ENCODE measurements at regions not wholly inside any gene's neighbourhood (a gene's known extent, or its start where the extent isn't known, plus 50 kb on each side); places are given as distances from the start of the nearest gene placed in this dataset.

DNA sequence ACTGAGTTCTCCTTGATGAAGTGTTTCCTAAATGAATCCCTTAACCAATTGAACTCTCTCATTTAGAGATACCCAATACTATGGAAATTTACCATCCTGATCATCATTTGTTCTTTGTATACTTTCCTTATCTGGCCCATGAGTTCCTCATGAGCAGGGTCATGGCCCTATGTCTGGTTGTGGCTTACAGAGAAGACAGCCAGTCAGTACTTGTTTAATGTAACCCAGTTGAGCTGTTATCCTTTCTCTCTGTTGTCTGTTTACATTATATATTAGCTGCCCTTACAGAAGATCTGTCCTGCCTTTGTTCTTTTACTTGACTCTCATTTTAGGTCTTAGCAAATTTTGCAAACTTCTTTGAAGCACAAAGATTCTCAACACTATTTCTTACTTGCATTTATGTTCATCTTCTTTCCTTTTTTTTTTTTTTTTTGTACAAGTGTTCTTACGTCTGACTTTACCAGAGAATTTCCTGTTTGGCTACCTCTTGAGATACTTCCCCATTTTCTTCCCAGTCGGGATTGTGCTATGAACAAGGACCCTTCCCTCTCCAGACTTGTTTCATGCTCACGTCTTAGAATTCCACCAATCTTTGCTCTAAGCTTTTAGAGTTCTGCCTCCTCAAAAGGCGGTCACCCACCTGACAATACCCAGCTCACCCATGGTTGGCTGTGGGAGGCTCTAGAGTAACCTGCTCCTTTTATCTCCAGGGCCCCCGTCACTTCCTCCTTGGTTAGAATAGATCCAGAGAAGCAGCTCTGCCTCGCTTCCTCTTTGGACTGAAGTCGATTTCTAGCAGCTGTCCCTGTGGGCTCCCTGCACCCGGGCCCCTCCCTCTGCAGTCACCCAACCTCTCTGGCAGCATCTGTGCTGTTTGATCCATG is 53.6 kb upstream of the RUNX1 start (continued):
- TF ChIP-seq CTCF (IDR thresholded peaks at IDR 0.05), result no peak
- TF ChIP-seq FOSL2 (IDR thresholded peaks at IDR 0.05; ENCODE audit: borderline replicate concordance, low read depth), result no peak

GRCh38 chr21:35100349-35100811 is 51.3 kb upstream of the RUNX1 start:
- DNase-seq, result no peak
- CTCF ChIA-PET, result interaction anchor here (1.3 kb wide), 1 partner anchor 12 kb away, joined by 4 read pairs; no protein-coding TSS in a partner anchor
- POLR2A ChIA-PET, result no interaction called here

DNA sequence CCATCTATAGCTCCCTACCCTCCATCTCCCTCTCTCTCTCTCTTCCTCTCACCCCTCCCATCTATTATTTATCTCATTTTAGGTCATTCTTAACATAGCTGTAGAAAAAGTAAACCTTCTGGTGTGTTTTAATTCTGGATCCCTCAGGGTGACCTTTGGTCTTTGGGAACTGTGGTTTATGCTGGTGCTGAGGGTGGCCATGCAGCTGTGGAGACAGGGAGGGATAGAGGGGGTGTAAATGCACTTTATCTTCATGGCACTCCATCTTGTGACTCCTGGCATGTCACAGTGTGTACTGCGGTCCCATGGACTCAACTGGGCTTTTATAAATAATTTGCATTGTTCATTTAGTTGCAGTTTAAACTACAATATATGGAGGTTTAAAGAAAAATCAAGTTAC is 50.2 kb upstream of the RUNX1 start:
- 87% methylated on average over 1 of the region's 1 CpG for whole genome bisulfite sequencing (ENCODE audit: low lambda C conversion rate)
- TF ChIP-seq MXI1 (IDR thresholded peaks at IDR 0.05; ENCODE audit: low read depth, low read length) (no peak), GATA2 (CRISPR knock-in tag; IDR thresholded peaks at IDR 0.05) (no peak), RXRA (IDR thresholded peaks at IDR 0.05; ENCODE audit: borderline replicate concordance, low read depth) (no peak), EP300 (IDR thresholded peaks at IDR 0.05; ENCODE audit: borderline replicate concordance in 1 of 2, low read depth in 1 of 2, low read length in 1 of 2) (no peak)
- TF ChIP-seq, protein P1, sequence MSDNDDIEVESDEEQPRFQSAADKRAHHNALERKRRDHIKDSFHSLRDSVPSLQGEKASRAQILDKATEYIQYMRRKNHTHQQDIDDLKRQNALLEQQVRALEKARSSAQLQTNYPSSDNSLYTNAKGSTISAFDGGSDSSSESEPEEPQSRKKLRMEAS (IDR thresholded peaks at IDR 0.05; ENCODE audit: low read depth), result no peak

More at GRCh38 chr21:35100349-35100811, 51.3 kb upstream of the RUNX1 start:
- Histone ChIP-seq H3K27me3 (ENCODE audit: insufficient read depth) (no peaks in the 10 kb centered on the region), H3K4me1 (ENCODE audit: control insufficient read depth in 1 of 2, insufficient read depth in 2 of 2, low read depth in 1 of 2, low read length in 1 of 2) (no peaks in the 10 kb centered on the region), H3K9me2 (no peaks in the 10 kb centered on the region), H3K79me2 (ENCODE audit: insufficient read depth) (no peaks in the 10 kb centered on the region), H3K36me3 (replicated peaks in 1 of 2; ENCODE audit: control insufficient read depth in 1 of 2, insufficient read depth in 2 of 2, low read length in 1 of 2) (no peaks in the 10 kb centered on the region), H4K20me1 (ENCODE audit: insufficient read depth) (no peaks in the 10 kb centered on the region), H3K4me2 (no peak overlapping the region), H3F3A (replicated peaks; ENCODE audit: insufficient read depth) (no peaks in the 10 kb centered on the region), H3K4me3 (ENCODE audit: low read depth in 2 of 2, low read length in 1 of 2) (no peak overlapping the region), H2AFZ (ENCODE audit: low read depth) (no peak overlapping the region), H3K9me3 (no peaks in the 10 kb centered on the region), H3K27ac (ENCODE audit: low read depth in 2 of 2, low read length in 1 of 2) (no peak overlapping the region), H3K9ac (no peak overlapping the region)
- TF ChIP-seq TCF12 (IDR thresholded peaks at IDR 0.05) (no peak), TEAD4 (IDR thresholded peaks at IDR 0.05; ENCODE audit: borderline replicate concordance, insufficient read depth) (no peak), CTCF (IDR thresholded peaks at IDR 0.05) (no peak), RFX5 (IDR thresholded peaks at IDR 0.05; ENCODE audit: low read length) (no peak), POLR2AphosphoS5 (IDR thresholded peaks at IDR 0.05; ENCODE audit: low read depth, low read length) (no peak)
- WGBS (ENCODE audit: low lambda C conversion rate), result 92% methylated on average over 8 of the region's 8 CpGs

More for the DNA sequence above, 50.2 kb upstream of the RUNX1 start:
- no peak for DNase-seq
- Histone ChIP-seq H4K20me1 (ENCODE audit: insufficient read depth) (no peaks in the 10 kb centered on the region), H3K9me2 (no peaks in the 10 kb centered on the region), H3K4me1 (ENCODE audit: control insufficient read depth in 1 of 2, insufficient read depth in 2 of 2, low read depth in 1 of 2, low read length in 1 of 2) (no peaks in the 10 kb centered on the region), H3F3A (replicated peaks; ENCODE audit: insufficient read depth) (no peaks in the 10 kb centered on the region), H3K79me2 (ENCODE audit: insufficient read depth) (no peaks in the 10 kb centered on the region), H3K27me3 (ENCODE audit: insufficient read depth) (no peaks in the 10 kb centered on the region), H3K9ac (no peak overlapping the region), H2AFZ (ENCODE audit: low read depth) (no peak overlapping the region), H3K9me3 (no peaks in the 10 kb centered on the region), H3K27ac (ENCODE audit: low read depth in 2 of 2, low read length in 1 of 2) (no peak overlapping the region), H3K36me3 (replicated peaks in 1 of 2; ENCODE audit: control insufficient read depth in 1 of 2, insufficient read depth in 2 of 2, low read length in 1 of 2) (no peaks in the 10 kb centered on the region), H3K4me3 (ENCODE audit: low read depth in 2 of 2, low read length in 1 of 2) (no peak overlapping the region), H3K4me2 (no peak overlapping the region)
- ChIA-PET POLR2A (no interaction called here), CTCF (no interaction called here)

All from SK-N-SH (cell line).